ENCODE measurements at regions not wholly inside any gene's neighbourhood (a gene's known extent, or its start where the extent isn't known, plus 50 kb on each side); places are given as distances from the start of the nearest gene placed in this dataset.

- no peak for DNase-seq
- intact Hi-C loops (cut with micrococcal nuclease): no loop called here
- ATAC-seq: no peak
Measured at GRCh38 chr15:95091444-95091843, 860.1 kb downstream of the MCTP2 start.

- intact Hi-C loops (cut with micrococcal nuclease): no loop called here
- DNase-seq: no peak
- ATAC-seq: no peak
Measured at GRCh38 chr15:95095250-95095649, 863.9 kb downstream of the MCTP2 start.

GRCh38 chr15:95096651-95097050 lies 865.3 kb downstream of the MCTP2 start:
- intact Hi-C loops (cut with micrococcal nuclease): no loop called here
- ATAC-seq (no peak), DNase-seq (no peak)

GRCh38 chr15:95097361-95097760 lies 866.0 kb downstream of the MCTP2 start:
- ATAC-seq (no peak), DNase-seq (no peak)
- intact Hi-C loops (cut with micrococcal nuclease): no loop called here

- DNase-seq (no peak), ATAC-seq (no peak)
- intact Hi-C loops (cut with micrococcal nuclease): no loop called here
Measured at GRCh38 chr15:95105229-95105628, 873.9 kb downstream of the MCTP2 start.

- intact Hi-C loops (cut with micrococcal nuclease): no loop called here
- ATAC-seq: no peak
- no peak for DNase-seq
Measured at GRCh38 chr15:95106801-95107200, 875.4 kb downstream of the MCTP2 start.

GRCh38 chr15:95108673-95109072 lies 877.3 kb downstream of the MCTP2 start:
- no peak for ATAC-seq
- intact Hi-C loops (cut with micrococcal nuclease): no loop called here
- no peak for DNase-seq

- no peak for ATAC-seq
- DNase-seq: no peak
- intact Hi-C loops (cut with micrococcal nuclease): no loop called here
Measured at GRCh38 chr15:95111969-95112368, 880.6 kb downstream of the MCTP2 start.

GRCh38 chr15:95113041-95113440 lies 881.7 kb downstream of the MCTP2 start:
- intact Hi-C loops (cut with micrococcal nuclease): no loop called here
- no peak for DNase-seq

GRCh38 chr15:95119041-95119610 lies 887.8 kb downstream of the MCTP2 start:
- ATAC-seq: no peak
- DNase-seq: no peak
- intact Hi-C loops (cut with micrococcal nuclease): no loop called here

More at GRCh38 chr15:95113041-95113440, 881.7 kb downstream of the MCTP2 start:
- no peak for ATAC-seq

GRCh38 chr15:95120595-95120994 lies 889.2 kb downstream of the MCTP2 start:
- intact Hi-C loops (cut with micrococcal nuclease): no loop called here
- DNase-seq (no peak), ATAC-seq (no peak)

GRCh38 chr15:95121191-95121590 lies 889.8 kb downstream of the MCTP2 start:
- intact Hi-C loops (cut with micrococcal nuclease): no loop called here
- no peak for DNase-seq
- ATAC-seq: no peak

- intact Hi-C loops (cut with micrococcal nuclease): no loop called here
- DNase-seq (no peak), ATAC-seq (no peak)
Measured at GRCh38 chr15:95125803-95126202, 894.4 kb downstream of the MCTP2 start.

- DNase-seq (no peak), ATAC-seq (no peak)
- intact Hi-C loops (cut with micrococcal nuclease): no loop called here
Measured at GRCh38 chr15:95127356-95127755, 896.0 kb downstream of the MCTP2 start.

- intact Hi-C loops (cut with micrococcal nuclease): no loop called here
- no peak for DNase-seq
- ATAC-seq: peak; percentile 59
Measured at GRCh38 chr15:95129574-95129973, 898.2 kb downstream of the MCTP2 start.

GRCh38 chr15:95131131-95131556 lies 899.8 kb downstream of the MCTP2 start:
- DNase-seq: no peak
- peak; percentile 63 for ATAC-seq
- intact Hi-C loops (cut with micrococcal nuclease): no loop called here

- no peak for ATAC-seq
- intact Hi-C loops (cut with micrococcal nuclease): no loop called here
- DNase-seq: no peak
Measured at GRCh38 chr15:95132774-95133173, 901.4 kb downstream of the MCTP2 start.

GRCh38 chr15:95134431-95135110 lies 903.2 kb downstream of the MCTP2 start:
- no peak for ATAC-seq
- DNase-seq: no peak
- intact Hi-C loops (cut with micrococcal nuclease): no loop called here

- no peak for ATAC-seq
- no peak for DNase-seq
- intact Hi-C loops (cut with micrococcal nuclease): no loop called here
Measured at GRCh38 chr15:95138604-95139270, 907.4 kb downstream of the MCTP2 start.

- intact Hi-C loops (cut with micrococcal nuclease): no loop called here
- no peak for ATAC-seq
- no peak for DNase-seq
Measured at GRCh38 chr15:95141486-95141885, 910.1 kb downstream of the MCTP2 start.

GRCh38 chr15:95142531-95142930 lies 911.2 kb downstream of the MCTP2 start:
- intact Hi-C loops (cut with micrococcal nuclease): no loop called here
- DNase-seq (no peak), ATAC-seq (no peak)
